ENCODE measurements at regions not wholly inside any gene's neighbourhood (a gene's known extent, or its start where the extent isn't known, plus 50 kb on each side); places are given as distances from the start of the nearest gene placed in this dataset.
A peak's percentile ranks its signal among the peaks of the same experiment; 100 is the strongest.

- Histone ChIP-seq H3K18ac (ENCODE audit: extremely low read depth, low read length) (no peak overlapping the region), H3K4me3 (ENCODE audit: extremely low read depth in 1 of 4, insufficient read depth in 2 of 4, low read depth in 3 of 4, low read length in 4 of 4) (no peak overlapping the region), H3K36me3 (ENCODE audit: control insufficient read depth in 2 of 4, insufficient read depth in 4 of 4, low read length in 3 of 4) (no peaks in the 10 kb centered on the region), H3K27me3 (replicated peaks in 1 of 4; ENCODE audit: control insufficient read depth in 3 of 4, extremely low read depth in 1 of 4, insufficient read depth in 3 of 4, low read length in 3 of 4) (no peaks in the 10 kb centered on the region), H3K4me2 (ENCODE audit: insufficient read depth in 1 of 2, low read depth in 2 of 2, low read length in 2 of 2) (no peak overlapping the region), H3K56ac (replicated peaks; ENCODE audit: insufficient read length, low read depth, low read length) (no peak overlapping the region), H4K8ac (ENCODE audit: extremely low read depth, insufficient read depth, low read length) (no peak overlapping the region), H2BK12ac (ENCODE audit: low read depth, low read length) (no peak overlapping the region), H3K27ac (ENCODE audit: low read depth, low read length) (no peak overlapping the region), H2BK15ac (ENCODE audit: low read length) (no peak overlapping the region), H3K23me2 (ENCODE audit: low read depth, low read length) (no peaks in the 10 kb centered on the region), H2AFZ (ENCODE audit: low read length) (0 out of 2 replicates have a peak overlapping the region, but pooled peaks have one; percentile 85), H4K5ac (ENCODE audit: insufficient read length, low read depth, low read length) (no peak overlapping the region), H2BK5ac (ENCODE audit: low read depth, low read length) (no peak overlapping the region), H3K14ac (ENCODE audit: insufficient read length) (no peak overlapping the region), H3K79me2 (ENCODE audit: control insufficient read depth in 1 of 2, insufficient read depth in 2 of 2, low read length in 2 of 2) (no peaks in the 10 kb centered on the region), H3K79me1 (ENCODE audit: low read depth, low read length) (no peaks in the 10 kb centered on the region), H3K9me3 (ENCODE audit: insufficient read depth in 2 of 2, low read depth in 1 of 2, low read length in 1 of 2) (no peaks in the 10 kb centered on the region), H2BK20ac (ENCODE audit: low read length) (no peak overlapping the region), H3K9ac (replicated peaks in 1 of 4; ENCODE audit: extremely low read depth in 1 of 4, low read depth in 3 of 4, low read length in 3 of 4) (no peak overlapping the region), H3K4me1 (replicated peaks in 1 of 4; ENCODE audit: control insufficient read depth in 3 of 4, insufficient read depth in 4 of 4, low read length in 3 of 4) (no peaks in the 10 kb centered on the region), H3K4ac (replicated peaks; ENCODE audit: insufficient read length, low read depth, low read length) (no peak overlapping the region), H4K20me1 (replicated peaks in 1 of 2; ENCODE audit: control insufficient read depth in 1 of 2, insufficient read depth in 2 of 2, low read length in 2 of 2) (no peaks in the 10 kb centered on the region), H2BK120ac (replicated peaks; ENCODE audit: low read depth, low read length) (no peak overlapping the region), H4K91ac (replicated peaks; ENCODE audit: insufficient read length, low read length) (no peak overlapping the region), H3K23ac (ENCODE audit: insufficient read length) (no peak overlapping the region), H2AK5ac (ENCODE audit: low read depth, low read length) (no peak overlapping the region)
- 75% methylated on average over 9 of the region's 9 CpGs; no CpG with 5 or more reads in 1 of the 2 experiments for WGBS, 2 experiments (ENCODE audit: extremely low coverage in 1 of 2, insufficient coverage in 1 of 2, insufficient read length in 1 of 2, insufficient replicate concordance in 2 of 2, low coverage in 1 of 2, low lambda C conversion rate in 2 of 2, missing lambda C conversion rate in 1 of 2)
- CTCF ChIA-PET (ENCODE audit: partially characterized antibody) = interaction anchor here (0.5 to 9.9 kb wide), 38 partner anchors 8 to 1559 kb away, joined by 3 to 109 read pairs (median 4); no protein-coding TSS in a partner anchor
- POLR2A ChIA-PET (ENCODE audit: partially characterized antibody) = interaction anchor here (1.2 kb wide), 1 partner anchor 146 kb away, joined by 3 read pairs; the partner anchor contains the start of gene RAD23B
- DNase-seq (ENCODE audit: low read depth in 1 of 2, low spot score in 2 of 2) = no peak
- FAIRE-seq = peak; percentile 90
- TF ChIP-seq POLR2A (IDR thresholded peaks at IDR 0.05; ENCODE audit: control extremely low read depth in 1 of 2, low read depth in 2 of 2, low read length in 2 of 2) = no peak
- TF ChIP-seq HDAC2 (IDR thresholded peaks at IDR 0.05; ENCODE audit: borderline replicate concordance in 1 of 2, low read depth in 2 of 2, low read length in 2 of 2) = peak in 1 of 2 experiments; percentile 32; a peak in 1 of 4 replicates
- TF ChIP-seq BRCA1 (IDR thresholded peaks at IDR 0.05; ENCODE audit: low read depth, low read length) = no peak
- TF ChIP-seq, protein P1, sequence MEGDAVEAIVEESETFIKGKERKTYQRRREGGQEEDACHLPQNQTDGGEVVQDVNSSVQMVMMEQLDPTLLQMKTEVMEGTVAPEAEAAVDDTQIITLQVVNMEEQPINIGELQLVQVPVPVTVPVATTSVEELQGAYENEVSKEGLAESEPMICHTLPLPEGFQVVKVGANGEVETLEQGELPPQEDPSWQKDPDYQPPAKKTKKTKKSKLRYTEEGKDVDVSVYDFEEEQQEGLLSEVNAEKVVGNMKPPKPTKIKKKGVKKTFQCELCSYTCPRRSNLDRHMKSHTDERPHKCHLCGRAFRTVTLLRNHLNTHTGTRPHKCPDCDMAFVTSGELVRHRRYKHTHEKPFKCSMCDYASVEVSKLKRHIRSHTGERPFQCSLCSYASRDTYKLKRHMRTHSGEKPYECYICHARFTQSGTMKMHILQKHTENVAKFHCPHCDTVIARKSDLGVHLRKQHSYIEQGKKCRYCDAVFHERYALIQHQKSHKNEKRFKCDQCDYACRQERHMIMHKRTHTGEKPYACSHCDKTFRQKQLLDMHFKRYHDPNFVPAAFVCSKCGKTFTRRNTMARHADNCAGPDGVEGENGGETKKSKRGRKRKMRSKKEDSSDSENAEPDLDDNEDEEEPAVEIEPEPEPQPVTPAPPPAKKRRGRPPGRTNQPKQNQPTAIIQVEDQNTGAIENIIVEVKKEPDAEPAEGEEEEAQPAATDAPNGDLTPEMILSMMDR (IDR thresholded peaks at IDR 0.05; ENCODE audit: control extremely low read depth in 1 of 3, insufficient read depth in 1 of 3, low read depth in 1 of 3, low read length in 3 of 3) = peak in 2 of 3 experiments; percentile 65 to 82; a peak in 3 of 4 replicates
- peak; percentile 74; the same call in 1 of the 2 replicates for TF ChIP-seq KDM1A (IDR thresholded peaks at IDR 0.05; ENCODE audit: borderline replicate concordance, low read length)
- peak; percentile 43; the same call in 1 of the 2 replicates for TF ChIP-seq CREB1 (IDR thresholded peaks at IDR 0.05)
- TF ChIP-seq PHF8 (conservative IDR thresholded peaks at IDR 0.05; ENCODE audit: low read depth, low read length) = no peak
- TF ChIP-seq SP2 (IDR thresholded peaks at IDR 0.05; ENCODE audit: low read length) = no peak
- no peak for TF ChIP-seq POLR2AphosphoS5 (IDR thresholded peaks at IDR 0.05; ENCODE audit: low read depth, low read length)
- no peak for TF ChIP-seq BACH1 (IDR thresholded peaks at IDR 0.05; ENCODE audit: low read length)
Observed at GRCh38 chr9:107137495-107138202, 145.4 kb upstream of the RAD23B start.
